ENCODE measurements at regions not wholly inside any gene's neighbourhood (a gene's known extent, or its start where the extent isn't known, plus 50 kb on each side); places are given as distances from the start of the nearest gene placed in this dataset.

- H3K9me3 ChIP-seq, result no peaks in the 10 kb centered on the region
- no peak for TF ChIP-seq CTCF (IDR thresholded peaks at IDR 0.05)
- H3K27ac ChIP-seq, result no peak overlapping the region
- DNase-seq (no peak), ATAC-seq (no peak)
- no peaks in the 10 kb centered on the region for H3K36me3 ChIP-seq
- no peaks in the 10 kb centered on the region for H3K27me3 ChIP-seq
- no peaks in the 10 kb centered on the region for H3K4me1 ChIP-seq
- intact Hi-C loops (cut with DNase I), result no loop called here
- no peak overlapping the region for H3K4me3 ChIP-seq
Observed at GRCh38 chr4:163958751-163959150, 464.3 kb downstream of the TMA16 start.

DNA sequence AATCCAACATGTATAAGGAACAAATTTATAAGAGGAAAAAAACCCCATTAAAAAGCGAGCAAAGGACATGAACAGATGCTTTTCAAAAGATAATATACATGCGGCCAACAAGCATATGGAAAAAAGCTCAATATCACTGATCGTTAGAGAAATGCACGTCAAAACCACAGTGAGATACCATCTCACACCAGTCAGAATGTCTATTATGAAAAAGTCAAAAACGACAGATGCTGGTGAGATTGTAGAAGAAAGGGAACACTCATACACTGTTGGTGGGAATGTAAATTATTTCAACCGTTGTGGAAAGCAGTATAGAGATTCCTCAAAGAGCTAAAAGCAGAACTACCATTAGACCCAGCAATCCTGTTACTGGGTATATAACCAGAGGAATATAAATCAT lies 465.4 kb downstream of the TMA16 start:
- H3K4me1 ChIP-seq, result no peaks in the 10 kb centered on the region
- ATAC-seq (no peak), DNase-seq (no peak)
- H3K36me3 ChIP-seq, result no peaks in the 10 kb centered on the region
- intact Hi-C loops (cut with DNase I), result no loop called here
- H3K4me3 ChIP-seq, result no peak overlapping the region
- no peaks in the 10 kb centered on the region for H3K9me3 ChIP-seq
- TF ChIP-seq CTCF (IDR thresholded peaks at IDR 0.05), result no peak
- no peaks in the 10 kb centered on the region for H3K27me3 ChIP-seq
- H3K27ac ChIP-seq, result no peak overlapping the region

DNA sequence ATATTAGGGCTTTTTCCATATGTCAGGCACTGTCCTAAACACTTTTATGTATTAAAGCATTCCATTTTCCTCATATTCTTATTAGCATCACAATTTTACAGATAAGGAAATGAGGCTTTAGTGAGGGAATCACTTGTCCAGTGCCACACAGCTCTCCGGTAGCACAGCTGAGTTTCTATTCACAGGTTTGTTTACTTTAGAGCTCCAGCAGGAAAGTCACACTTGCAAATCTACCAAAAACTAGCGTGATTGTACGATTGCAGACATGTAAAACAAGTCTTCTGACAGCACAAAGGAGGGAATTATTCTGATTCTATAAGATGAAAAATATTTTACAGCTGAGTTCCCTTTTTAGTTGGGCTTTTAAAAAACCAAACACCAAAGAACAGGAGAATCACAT lies 472.1 kb downstream of the TMA16 start:
- H3K36me3 ChIP-seq, result no peaks in the 10 kb centered on the region
- H3K4me3 ChIP-seq, result no peak overlapping the region
- no peak for TF ChIP-seq CTCF (IDR thresholded peaks at IDR 0.05)
- DNase-seq (no peak), ATAC-seq (no peak)
- H3K4me1 ChIP-seq, result no peaks in the 10 kb centered on the region
- H3K9me3 ChIP-seq, result no peaks in the 10 kb centered on the region
- no peak overlapping the region for H3K27ac ChIP-seq
- no peaks in the 10 kb centered on the region for H3K27me3 ChIP-seq
- intact Hi-C loops (cut with DNase I), result no loop called here

- ATAC-seq (no peak), DNase-seq (no peak)
- Histone ChIP-seq H3K9me3 (no peaks in the 10 kb centered on the region), H3K4me1 (no peaks in the 10 kb centered on the region), H3K36me3 (no peaks in the 10 kb centered on the region), H3K27ac (no peak overlapping the region), H3K27me3 (no peaks in the 10 kb centered on the region), H3K4me3 (no peak overlapping the region)
- intact Hi-C loops (cut with DNase I), result no loop called here
- TF ChIP-seq CTCF (IDR thresholded peaks at IDR 0.05), result no peak
Observed at GRCh38 chr4:163967263-163967662, 472.8 kb downstream of the TMA16 start.

DNA sequence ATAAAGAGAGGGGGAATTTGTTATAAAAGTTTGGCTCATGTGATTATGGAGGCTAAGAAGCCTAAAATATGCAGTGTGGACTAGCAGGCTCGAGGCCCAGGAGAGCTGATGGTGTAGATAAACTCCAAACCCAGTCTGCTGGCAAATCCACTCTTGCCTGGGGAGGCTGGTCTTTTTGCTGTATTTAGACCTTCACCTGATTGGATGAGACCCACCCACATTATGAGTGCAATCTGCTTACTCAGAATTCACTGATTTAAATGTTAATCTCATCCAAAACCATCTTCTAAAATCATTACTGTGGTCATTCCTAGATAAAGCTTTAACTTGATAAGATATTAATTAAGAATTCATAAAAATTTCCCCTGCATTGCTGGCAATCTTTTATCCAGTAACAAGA lies 473.2 kb downstream of the TMA16 start:
- no peak for ATAC-seq
- no peak for TF ChIP-seq CTCF (IDR thresholded peaks at IDR 0.05)
- H3K27ac ChIP-seq, result no peak overlapping the region

DNA sequence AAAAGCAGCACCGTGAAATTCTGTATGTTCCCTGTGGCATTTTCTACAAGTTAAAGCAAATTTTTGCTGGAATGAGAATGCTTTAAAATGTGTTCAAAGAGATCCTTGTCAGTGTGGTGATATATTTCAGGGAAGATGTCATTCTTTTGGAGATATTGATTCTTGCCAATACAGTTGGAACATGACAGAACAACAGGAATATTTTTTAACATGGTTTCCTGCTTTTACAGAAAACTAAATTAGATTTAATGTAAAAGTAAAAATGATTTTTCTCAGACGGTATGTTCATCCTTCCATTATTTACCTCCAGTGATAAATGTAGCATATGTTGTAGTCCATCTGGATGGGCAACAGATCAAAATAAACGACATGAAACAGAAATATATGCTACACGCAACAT lies 474.8 kb downstream of the TMA16 start:
- no peaks in the 10 kb centered on the region for H3K9me3 ChIP-seq
- intact Hi-C loops (cut with DNase I), result no loop called here
- H3K4me1 ChIP-seq, result no peaks in the 10 kb centered on the region
- no peak for TF ChIP-seq CTCF (IDR thresholded peaks at IDR 0.05)
- DNase-seq, result no peak
- no peak overlapping the region for H3K4me3 ChIP-seq
- no peak overlapping the region for H3K27ac ChIP-seq
- H3K36me3 ChIP-seq, result no peaks in the 10 kb centered on the region
- ATAC-seq, result no peak
- H3K27me3 ChIP-seq, result no peaks in the 10 kb centered on the region

More for the DNA sequence above, 473.2 kb downstream of the TMA16 start:
- H3K4me1 ChIP-seq, result no peaks in the 10 kb centered on the region
- no peak for DNase-seq
- no peaks in the 10 kb centered on the region for H3K27me3 ChIP-seq
- intact Hi-C loops (cut with DNase I), result no loop called here
- no peaks in the 10 kb centered on the region for H3K9me3 ChIP-seq
- no peaks in the 10 kb centered on the region for H3K36me3 ChIP-seq
- H3K4me3 ChIP-seq, result no peak overlapping the region

All from upper lobe of right lung (tissue), 1 donor.